Gastroesophageal sphincter (tissue), 4 donors: ENCODE measurements at regions not wholly inside any gene's neighbourhood (a gene's known extent, or its start where the extent isn't known, plus 50 kb on each side); places are given as distances from the start of the nearest gene placed in this dataset.

Source experiments
- ATAC-seq: fragments of 150-250 bp; one replicate; pipeline ENCODE4 v1.9.1; 2016; ENCODE audit warnings: mild to moderate bottlenecking, moderate library complexity
- H3K27ac ChIP-seq, 4 donors: fragments of 200-600 bp; sonication (generic) in 3 of 4; 1 replicate in 3 of 4; 2 replicates in 1 of 4; pipeline ENCODE4 v1.5.1; 2016 to 2019
- H3K27me3 ChIP-seq: fragments of 200-600 bp; sonication (generic); one replicate; pipeline ENCODE4 v1.5.1; 2019
- H3K36me3 ChIP-seq, 2 donors: fragments of 200-600 bp; sonication (generic); one replicate each; pipeline ENCODE4 v1.5.1; 2019; ENCODE audit warnings: control low read depth in 1 of 2
- H3K4me1 ChIP-seq, 3 donors: fragments of 200-600 bp; sonication (generic); 1 replicate in 2 of 3; 2 replicates in 1 of 3; pipeline ENCODE4 v1.5.1; 2016 to 2019; ENCODE audit warnings: control low read depth in 2 of 3
- H3K4me3 ChIP-seq, 2 donors: fragments of 200-600 bp; sonication (generic); one replicate each; pipeline ENCODE4 v1.5.1; 2019; ENCODE audit warnings: mild to moderate bottlenecking in 1 of 2, moderate library complexity in 1 of 2
- H3K9me3 ChIP-seq, 3 donors: fragments of 200-600 bp; sonication (generic); one replicate each; pipeline ENCODE4 v1.5.1; 2017 to 2019; ENCODE audit warnings: control low read depth in 2 of 3
- CTCF ChIP-seq, 4 experiments: fragments of 200-600 bp in 2 of 4; fragments of 450-650 bp in 2 of 4; sonication (generic) in 1 of 4; IDR thresholded peaks; one replicate each; pipeline ENCODE4 v1.5.1; 2017 to 2019; ENCODE audit warnings: antibody characterized with exemption in 4 of 4, mild to moderate bottlenecking in 2 of 4, moderate library complexity in 2 of 4
- EP300 ChIP-seq: sonication (generic); formaldehyde crosslinking; IDR thresholded peaks from one replicate; pipeline ENCODE4 v1.6.1; 2017; ENCODE audit warnings: antibody characterized with exemption, mild to moderate bottlenecking
- POLR2A ChIP-seq, 2 donors: fragments of 450-650 bp; IDR thresholded peaks; one replicate each; pipeline ENCODE4 v1.6.1; 2017; ENCODE audit warnings: antibody characterized with exemption in 2 of 2, mild to moderate bottlenecking in 2 of 2, moderate library complexity in 1 of 2
- POLR2AphosphoS5 ChIP-seq: sonication (generic); formaldehyde crosslinking; IDR thresholded peaks from one replicate; pipeline ENCODE4 v1.6.1; 2017; ENCODE audit warnings: antibody characterized with exemption
- WGBS, 2 donors: methylation state at CpG; one replicate each; pipeline ENCODE4 v1.1.5; 2018; ENCODE audit warnings: low coverage in 1 of 2; 5-methylcytosine and 5-hydroxymethylcytosine counted together

DNA sequence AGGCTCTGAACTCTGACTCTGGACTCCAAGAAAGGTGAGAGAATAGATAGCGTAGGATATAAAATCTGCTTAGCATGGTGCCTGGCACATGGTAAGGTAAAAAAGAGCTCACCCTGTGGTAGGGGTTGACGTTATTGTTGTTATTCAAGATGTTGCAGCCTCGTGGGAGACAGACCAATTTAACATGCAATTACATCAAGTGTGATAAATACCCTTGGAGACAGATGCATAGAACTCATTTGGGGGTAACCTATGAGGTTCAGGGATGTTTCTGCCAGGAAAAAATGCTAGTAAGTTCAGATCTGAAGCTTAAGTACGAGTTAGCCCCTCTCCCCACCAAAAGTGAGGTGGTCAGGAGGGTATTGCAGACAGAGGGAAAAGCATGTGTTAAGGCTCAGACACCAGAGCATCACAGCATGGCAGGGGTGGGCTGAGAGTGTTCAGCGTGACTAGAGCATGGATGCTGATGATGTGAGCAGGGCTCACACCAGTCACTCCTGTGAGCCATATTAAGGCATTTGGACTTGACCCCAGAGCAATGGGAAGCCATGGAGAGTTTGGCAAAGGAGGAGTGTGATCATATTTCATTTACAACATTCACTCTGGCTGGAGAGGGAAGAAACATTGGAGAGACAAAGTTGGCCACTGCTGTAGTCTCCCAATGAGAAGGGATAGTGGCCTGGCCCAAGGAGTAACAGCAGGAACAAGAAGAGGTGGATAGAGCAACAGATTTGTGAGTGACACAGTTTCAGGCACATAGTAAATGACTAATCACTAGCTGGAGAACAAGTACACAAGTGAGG, 181.0 kb downstream of the UACA start:
- peaks cover 0 to 12% (median 3%) of the 10 kb centered on the region in 3 donors for H3K4me1 ChIP-seq
- H3K4me3 ChIP-seq: no peak overlapping the region
- no peaks in the 10 kb centered on the region for H3K36me3 ChIP-seq
- ATAC-seq: no peak
- no peak overlapping the region for H3K27ac ChIP-seq
- H3K9me3 ChIP-seq: no peaks in the 10 kb centered on the region
- 55 to 73% methylated on average over 4 to 5 of the region's 5 CpGs for whole genome bisulfite sequencing, 2 donors
- TF ChIP-seq EP300 (no peak), POLR2A (IDR thresholded peaks at IDR 0.05) (no peak), POLR2AphosphoS5 (no peak), CTCF (IDR thresholded peaks at IDR 0.05) (no peak)
- H3K27me3 ChIP-seq: peaks cover 28% of the 10 kb centered on the region

- H3K4me1 ChIP-seq: peaks cover 0 to 12% (median 3%) of the 10 kb centered on the region in 3 donors
- no peaks in the 10 kb centered on the region for H3K9me3 ChIP-seq
- WGBS, 2 donors: 76 to 89% methylated on average over 2 to 3 of the region's 6 CpGs
- H3K27me3 ChIP-seq: peaks cover 18% of the 10 kb centered on the region
- H3K36me3 ChIP-seq: no peaks in the 10 kb centered on the region
- H3K4me3 ChIP-seq: no peak overlapping the region
- no peak for ATAC-seq
- TF ChIP-seq POLR2AphosphoS5 (no peak), POLR2A (IDR thresholded peaks at IDR 0.05) (no peak), EP300 (no peak), CTCF (IDR thresholded peaks at IDR 0.05) (no peak)
- no peak overlapping the region for H3K27ac ChIP-seq
Observed at GRCh38 chr15:70580958-70581357, 182.4 kb downstream of the UACA start.

DNA sequence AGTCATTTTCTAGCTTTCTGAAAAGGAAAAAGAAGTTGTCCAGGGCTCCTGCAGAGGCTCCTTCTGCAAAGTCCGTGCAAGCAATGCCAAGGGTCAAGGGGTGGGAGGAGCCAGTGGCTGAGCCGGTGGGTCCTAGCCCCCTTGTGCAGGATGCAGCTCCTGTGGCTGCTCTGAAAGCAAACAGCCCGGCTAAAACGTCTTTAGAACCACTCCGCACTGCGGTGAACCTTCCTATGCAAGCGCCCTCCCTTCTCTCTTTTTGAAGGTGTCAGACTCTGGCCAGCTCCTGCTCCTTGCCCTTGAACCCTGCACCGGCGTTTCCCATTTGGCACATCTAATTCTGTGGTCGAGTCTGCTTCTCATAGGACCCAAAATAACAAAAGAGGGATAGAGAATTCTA, 183.1 kb downstream of the UACA start:
- H3K27ac ChIP-seq: no peak overlapping the region

DNA sequence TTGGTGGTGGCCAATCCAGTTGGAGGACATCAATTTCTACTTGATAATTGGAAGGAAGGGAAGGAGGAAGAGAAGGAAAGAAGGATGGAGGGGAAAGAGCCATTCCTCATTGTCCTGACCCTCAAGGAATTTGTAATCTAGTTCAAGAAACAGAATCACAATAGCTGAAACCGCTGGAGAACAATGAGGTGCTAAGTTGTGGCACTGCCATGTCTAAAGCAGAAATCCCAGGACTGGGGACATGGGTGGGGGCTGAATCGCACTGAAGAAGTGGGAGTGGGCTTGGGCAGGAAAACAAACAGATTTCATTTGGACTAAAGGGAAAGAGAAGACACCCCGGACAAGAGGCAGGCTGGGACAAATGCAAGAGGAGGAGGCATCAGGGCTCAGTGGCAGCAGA, 183.6 kb downstream of the UACA start:
- Histone ChIP-seq H3K4me1 (peaks cover 0 to under 1% (median 0%) of the 10 kb centered on the region in 3 donors), H3K27ac (no peak overlapping the region), H3K9me3 (no peaks in the 10 kb centered on the region), H3K4me3 (no peak overlapping the region), H3K27me3 (peaks cover 6% of the 10 kb centered on the region), H3K36me3 (no peaks in the 10 kb centered on the region)
- ATAC-seq: no peak
- TF ChIP-seq CTCF (IDR thresholded peaks at IDR 0.05) (no peak), POLR2AphosphoS5 (no peak), POLR2A (IDR thresholded peaks at IDR 0.05) (no peak), EP300 (no peak)
- 77 to 93% methylated on average over 2 to 3 of the region's 3 CpGs for WGBS, 2 donors

More for the DNA sequence above, 183.1 kb downstream of the UACA start:
- no peak for ATAC-seq
- Histone ChIP-seq H3K9me3 (no peaks in the 10 kb centered on the region), H3K27me3 (peaks cover 12% of the 10 kb centered on the region), H3K4me3 (no peak overlapping the region), H3K36me3 (no peaks in the 10 kb centered on the region), H3K4me1 (peaks cover 0 to 6% (median 2%) of the 10 kb centered on the region in 3 donors)
- 88% methylated on average over 8 of the region's 10 CpGs; no CpG with 5 or more reads in 1 of the 2 donors for WGBS, 2 donors
- no peak for TF ChIP-seq EP300
- TF ChIP-seq POLR2A (IDR thresholded peaks at IDR 0.05): no peak
- no peak for TF ChIP-seq POLR2AphosphoS5
- no peak for TF ChIP-seq CTCF (IDR thresholded peaks at IDR 0.05)

DNA sequence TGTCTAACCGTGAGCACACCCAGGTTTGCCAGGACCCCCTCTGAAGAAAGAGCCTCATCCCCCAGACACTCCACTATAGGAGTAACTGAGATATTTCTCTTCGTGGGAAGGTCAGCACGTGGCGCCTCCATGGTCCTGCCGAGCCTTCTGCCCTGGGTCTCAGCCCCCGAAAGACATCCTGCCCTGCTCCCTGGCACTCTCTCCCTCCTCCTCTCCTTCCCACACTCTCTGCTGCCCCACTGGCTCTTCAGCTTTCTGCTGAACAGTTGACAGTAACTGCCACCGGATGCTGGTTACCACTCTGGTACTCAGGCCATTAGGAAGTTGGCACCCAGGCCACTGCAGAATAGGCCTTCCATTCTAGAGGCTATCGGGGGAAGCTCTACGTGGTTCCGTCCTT, 185.2 kb downstream of the UACA start:
- 97% methylated on average over 5 of the region's 10 CpGs; no CpG with 5 or more reads in 1 of the 2 donors for WGBS, 2 donors
- no peaks in the 10 kb centered on the region for H3K36me3 ChIP-seq
- no peaks in the 10 kb centered on the region for H3K27me3 ChIP-seq
- no peak overlapping the region for H3K4me3 ChIP-seq
- no peak for TF ChIP-seq CTCF (IDR thresholded peaks at IDR 0.05)
- TF ChIP-seq EP300: no peak
- no peak for TF ChIP-seq POLR2AphosphoS5
- TF ChIP-seq POLR2A (IDR thresholded peaks at IDR 0.05): no peak
- ATAC-seq: no peak
- H3K9me3 ChIP-seq: no peaks in the 10 kb centered on the region
- no peaks in the 10 kb centered on the region for H3K4me1 ChIP-seq
- H3K27ac ChIP-seq: no peak overlapping the region
